HepG2 (cell line): ENCODE measurements at regions not wholly inside any gene's neighbourhood (a gene's known extent, or its start where the extent isn't known, plus 50 kb on each side); places are given as distances from the start of the nearest gene placed in this dataset.

Source experiments
- ATAC-seq: fragments of 200-7000 bp; cut with Tn5 transposase; 3 replicates; pipeline ENCODE4 v1.9.1; 2020; ENCODE audit warnings: mild to moderate bottlenecking, moderate library complexity
- BruUV-seq: library from RNA; stranded (reverse); fragments of 400-500 nt; replicated peaks from 2 replicates; lab custom pipeline; 2021; lab: Mats Ljungman, UMichigan
- CTCF ChIA-PET: fragments of 300-600 bp; formaldehyde crosslinking; extraction: SDS; loops from one replicate; lab custom pipeline; 2021; ENCODE audit warnings: low total read pairs, inconsistent platforms, low intra/inter-chr PET ratio; lab: Yijun Ruan, JAX
- POLR2A ChIA-PET: fragments of 350-600 bp; sonication (Branson Sonifier 250); formaldehyde crosslinking; loops from one replicate; lab custom pipeline; 2020; ENCODE audit warnings: antibody characterized with exemption, inconsistent platforms; lab: Yijun Ruan, JAX
- DNase-seq: peaks from one replicate; pipeline ENCODE4 v3.0.0-alpha.2; 2015; ENCODE audit warnings: low spot score
- FAIRE-seq: peaks from 3 replicates; lab custom pipeline; 2011; peaks lifted over from hg19 to GRCh38; lab: Jason Lieb, UNC
- H2AFZ ChIP-seq: one replicate; pipeline ENCODE4 v1.6.1; 2011; ENCODE audit warnings: low read length, inconsistent platforms
- H3K27ac ChIP-seq: fragments of 300-600 bp; 3 replicates; pipeline ENCODE4 v1.8.0; 2011; ENCODE audit warnings: mixed run types, mild to moderate bottlenecking, mixed read lengths, low read length, inconsistent platforms; ENCODE audit not compliant: insufficient read depth; ENCODE audit errors: extremely low read length
- H3K27me3 ChIP-seq, 2 experiments: fragments of 200-600 bp in 1 of 2; 2 replicates in 1 of 2; 3 replicates in 1 of 2; pipeline versions ENCODE4 v1.6.0 to v1.8.0; 2011; ENCODE audit warnings: low read length in 2 of 2, mild to moderate bottlenecking in 2 of 2, moderate library complexity in 2 of 2, inconsistent platforms in 1 of 2; ENCODE audit not compliant: insufficient read depth in 2 of 2, control insufficient read depth in 1 of 2
- H3K36me3 ChIP-seq, 2 experiments: fragments of 200-600 bp in 1 of 2; replicated peaks in 1 of 2; 2 replicates in 1 of 2; 3 replicates in 1 of 2; pipeline versions ENCODE4 v1.5.1 to v1.8.0; 2011; ENCODE audit warnings: low read length in 2 of 2, inconsistent platforms in 1 of 2; ENCODE audit not compliant: insufficient read depth in 2 of 2, control insufficient read depth in 1 of 2
- H3K4me1 ChIP-seq: 2 replicates; pipeline ENCODE4 v1.5.1; 2012; ENCODE audit warnings: low read length, inconsistent platforms; ENCODE audit not compliant: insufficient read depth
- H3K4me2 ChIP-seq: 2 replicates; pipeline ENCODE4 v1.6.0; 2011; ENCODE audit warnings: low read depth, low read length, inconsistent platforms
- H3K4me3 ChIP-seq, 3 experiments: fragments of 200-600 bp in 1 of 3; sonication (generic), shearing (Covaris generic) in 1 of 3; replicated peaks in 1 of 3; 2 replicates each; pipeline ENCODE4 v1.5.1; 2011 to 2016; ENCODE audit warnings: low read length in 3 of 3, inconsistent platforms in 2 of 3, low read depth in 2 of 3, mild to moderate bottlenecking in 2 of 3, control low read depth in 1 of 3, mixed read lengths in 1 of 3; ENCODE audit not compliant: insufficient read depth in 1 of 3
- H3K79me2 ChIP-seq: one replicate; pipeline ENCODE4 v1.6.1; 2011; ENCODE audit warnings: low read length, inconsistent platforms; ENCODE audit not compliant: insufficient read depth
- H3K9ac ChIP-seq: 2 replicates; pipeline ENCODE4 v1.6.0; 2011; ENCODE audit warnings: mild to moderate bottlenecking, low read depth, low read length, inconsistent platforms; ENCODE audit not compliant: insufficient read depth
- H3K9me3 ChIP-seq: 2 replicates; pipeline ENCODE4 v1.5.1; 2012; ENCODE audit warnings: mild to moderate bottlenecking, low read length
- H4K20me1 ChIP-seq: 2 replicates; pipeline ENCODE4 v1.6.0; 2011; ENCODE audit warnings: inconsistent platforms, mild to moderate bottlenecking, low read length, moderate library complexity; ENCODE audit not compliant: insufficient read depth
- CBFB ChIP-seq: sonication (generic); formaldehyde crosslinking; IDR thresholded peaks from 2 replicates; pipeline ENCODE4 v1.4.0; 2020; ENCODE audit warnings: missing genetic modification reagents
- ELF4 ChIP-seq: sonication (generic); formaldehyde crosslinking; IDR thresholded peaks from 2 replicates; pipeline ENCODE4 v1.5.0; 2020; ENCODE audit warnings: missing genetic modification reagents, mild to moderate bottlenecking, moderate library complexity, borderline replicate concordance
- ONECUT2 ChIP-seq: sonication (generic); formaldehyde crosslinking; IDR thresholded peaks from 2 replicates; pipeline ENCODE4 v1.4.0; 2020; ENCODE audit warnings: missing genetic modification reagents
- SMARCE1 ChIP-seq: fragments of 450-650 bp; IDR thresholded peaks from 2 replicates; pipeline ENCODE4 v1.6.1; 2017; ENCODE audit warnings: borderline replicate concordance
- ZBTB42 ChIP-seq: sonication (generic); formaldehyde crosslinking; IDR thresholded peaks from 2 replicates; pipeline ENCODE4 v1.5.0; 2020; ENCODE audit warnings: mild to moderate bottlenecking, missing genetic modification reagents
- ZFP36L1 ChIP-seq: sonication (generic); formaldehyde crosslinking; IDR thresholded peaks from 2 replicates; pipeline ENCODE4 v1.8.0; 2022; ENCODE audit warnings: mild to moderate bottlenecking, missing genetic modification reagents, moderate library complexity
- ZNF441 ChIP-seq: sonication (generic); formaldehyde crosslinking; IDR thresholded peaks from 2 replicates; pipeline ENCODE4 v1.7.0; 2021; ENCODE audit warnings: missing genetic modification reagents, borderline replicate concordance
- ZNF556 ChIP-seq: sonication (generic); formaldehyde crosslinking; IDR thresholded peaks from 2 replicates; pipeline ENCODE4 v1.4.0; 2020; ENCODE audit warnings: mild to moderate bottlenecking, missing genetic modification reagents, borderline replicate concordance
- ZNF564 ChIP-seq: sonication (generic); formaldehyde crosslinking; IDR thresholded peaks from 2 replicates; pipeline ENCODE4 v1.8.1; 2023; ENCODE audit warnings: mild to moderate bottlenecking, missing genetic modification reagents
- ZNF772 ChIP-seq: sonication (generic); formaldehyde crosslinking; IDR thresholded peaks from 2 replicates; pipeline ENCODE4 v1.5.0; 2020; ENCODE audit warnings: mild to moderate bottlenecking, missing genetic modification reagents
- ZZZ3 ChIP-seq: sonication (generic); formaldehyde crosslinking; IDR thresholded peaks from 2 replicates; pipeline ENCODE4 v1.4.0; 2020; ENCODE audit warnings: missing genetic modification reagents, mild to moderate bottlenecking, borderline replicate concordance
- WGBS: methylation state at CpG from one replicate; pipeline ENCODE4 v1.1.6; 2017; ENCODE audit warnings: low lambda C conversion rate; 5-methylcytosine and 5-hydroxymethylcytosine counted together
- in situ Hi-C: cut with HindIII; loops from 2 replicates; pipeline ENCODE4 v1.10.0; 2017; ENCODE audit warnings: low pct_unique_long_range_greater_than_20kb; ENCODE audit not compliant: extremely low pct_ligation_motif_present
- intact Hi-C: fragments of 100-400 bp; cut with micrococcal nuclease; formaldehyde crosslinking; loops from one replicate; pipeline ENCODE4 v1.10.0; 2022; ENCODE audit not compliant: unreplicated experiment
- TF ChIP-seq, protein P1 (sequence below): sonication (generic); formaldehyde crosslinking; IDR thresholded peaks from 2 replicates; pipeline ENCODE4 v1.4.0; 2020; ENCODE audit warnings: mild to moderate bottlenecking, missing genetic modification reagents
- TF ChIP-seq, protein P2 (sequence below): sonication (generic); formaldehyde crosslinking; IDR thresholded peaks from 2 replicates; pipeline ENCODE4 v1.8.0; 2022; ENCODE audit warnings: low read depth, missing genetic modification reagents

DNA sequence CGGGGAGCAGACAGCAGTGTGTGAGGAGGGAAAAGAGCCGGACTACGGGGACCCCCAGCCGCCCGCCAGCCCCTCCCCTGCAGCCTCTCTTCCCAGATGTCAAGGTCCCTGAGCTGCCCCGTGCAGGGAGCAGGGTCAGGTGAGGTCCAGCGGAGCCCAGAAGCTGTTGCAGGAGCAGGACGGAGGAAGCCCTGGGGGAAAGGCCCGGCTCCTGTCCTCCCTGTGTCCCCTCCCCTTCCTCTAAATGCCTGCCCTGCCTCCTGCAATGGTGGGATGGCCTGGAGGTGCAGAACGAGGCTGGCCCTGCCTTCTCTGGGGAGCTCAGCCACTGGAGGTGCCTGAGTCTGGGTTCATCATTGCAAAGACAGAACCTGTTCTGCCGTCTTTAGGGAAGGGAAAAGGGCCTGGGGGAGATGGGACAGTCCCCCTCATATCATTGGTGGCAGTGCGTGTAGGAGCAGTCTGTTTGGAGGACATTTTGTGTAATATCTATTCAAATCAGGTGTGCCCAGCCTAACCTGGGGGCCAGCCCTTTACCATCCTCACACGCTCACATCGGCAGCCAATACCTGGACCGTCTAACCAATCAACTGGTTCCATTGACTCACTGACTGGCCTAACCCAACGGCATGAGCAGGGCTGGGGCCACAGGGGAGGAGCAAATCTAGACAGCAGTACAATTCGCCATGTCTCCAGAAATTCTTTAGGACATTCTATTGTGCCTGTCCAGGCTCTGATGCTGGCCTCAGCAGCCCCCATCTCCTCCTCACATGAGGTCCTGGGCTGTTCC, 364.1 kb upstream of the SFSWAP start (continued):
- TF ChIP-seq, protein P1, sequence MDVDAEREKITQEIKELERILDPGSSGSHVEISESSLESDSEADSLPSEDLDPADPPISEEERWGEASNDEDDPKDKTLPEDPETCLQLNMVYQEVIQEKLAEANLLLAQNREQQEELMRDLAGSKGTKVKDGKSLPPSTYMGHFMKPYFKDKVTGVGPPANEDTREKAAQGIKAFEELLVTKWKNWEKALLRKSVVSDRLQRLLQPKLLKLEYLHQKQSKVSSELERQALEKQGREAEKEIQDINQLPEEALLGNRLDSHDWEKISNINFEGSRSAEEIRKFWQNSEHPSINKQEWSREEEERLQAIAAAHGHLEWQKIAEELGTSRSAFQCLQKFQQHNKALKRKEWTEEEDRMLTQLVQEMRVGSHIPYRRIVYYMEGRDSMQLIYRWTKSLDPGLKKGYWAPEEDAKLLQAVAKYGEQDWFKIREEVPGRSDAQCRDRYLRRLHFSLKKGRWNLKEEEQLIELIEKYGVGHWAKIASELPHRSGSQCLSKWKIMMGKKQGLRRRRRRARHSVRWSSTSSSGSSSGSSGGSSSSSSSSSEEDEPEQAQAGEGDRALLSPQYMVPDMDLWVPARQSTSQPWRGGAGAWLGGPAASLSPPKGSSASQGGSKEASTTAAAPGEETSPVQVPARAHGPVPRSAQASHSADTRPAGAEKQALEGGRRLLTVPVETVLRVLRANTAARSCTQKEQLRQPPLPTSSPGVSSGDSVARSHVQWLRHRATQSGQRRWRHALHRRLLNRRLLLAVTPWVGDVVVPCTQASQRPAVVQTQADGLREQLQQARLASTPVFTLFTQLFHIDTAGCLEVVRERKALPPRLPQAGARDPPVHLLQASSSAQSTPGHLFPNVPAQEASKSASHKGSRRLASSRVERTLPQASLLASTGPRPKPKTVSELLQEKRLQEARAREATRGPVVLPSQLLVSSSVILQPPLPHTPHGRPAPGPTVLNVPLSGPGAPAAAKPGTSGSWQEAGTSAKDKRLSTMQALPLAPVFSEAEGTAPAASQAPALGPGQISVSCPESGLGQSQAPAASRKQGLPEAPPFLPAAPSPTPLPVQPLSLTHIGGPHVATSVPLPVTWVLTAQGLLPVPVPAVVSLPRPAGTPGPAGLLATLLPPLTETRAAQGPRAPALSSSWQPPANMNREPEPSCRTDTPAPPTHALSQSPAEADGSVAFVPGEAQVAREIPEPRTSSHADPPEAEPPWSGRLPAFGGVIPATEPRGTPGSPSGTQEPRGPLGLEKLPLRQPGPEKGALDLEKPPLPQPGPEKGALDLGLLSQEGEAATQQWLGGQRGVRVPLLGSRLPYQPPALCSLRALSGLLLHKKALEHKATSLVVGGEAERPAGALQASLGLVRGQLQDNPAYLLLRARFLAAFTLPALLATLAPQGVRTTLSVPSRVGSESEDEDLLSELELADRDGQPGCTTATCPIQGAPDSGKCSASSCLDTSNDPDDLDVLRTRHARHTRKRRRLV = no peak
- TF ChIP-seq ZNF564 (CRISPR knock-in tag) = no peak
- TF ChIP-seq, all 625 proteins: peak for 0

DNA sequence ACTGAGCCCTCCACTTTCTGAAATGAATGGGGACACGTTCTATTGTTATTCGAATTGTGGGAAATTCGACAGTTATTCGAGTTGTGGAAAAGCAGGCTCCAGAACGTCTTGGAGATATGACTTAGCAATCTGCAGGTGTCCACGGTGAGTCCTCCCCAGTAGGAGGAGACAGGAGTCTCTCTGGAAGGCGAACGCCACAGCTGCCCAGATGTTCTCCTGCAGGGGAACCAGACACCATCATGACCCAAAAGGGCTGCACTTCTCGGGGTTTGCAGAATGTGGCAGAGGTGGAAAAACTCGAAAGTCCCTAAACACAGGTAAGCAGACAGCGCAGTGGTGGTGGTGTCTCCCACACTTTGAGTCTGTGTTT, 363.6 kb upstream of the SFSWAP start:
- no peak for TF ChIP-seq ZFP36L1
- no peak for TF ChIP-seq CBFB
- no peak for TF ChIP-seq SMARCE1
- TF ChIP-seq, protein P2, sequence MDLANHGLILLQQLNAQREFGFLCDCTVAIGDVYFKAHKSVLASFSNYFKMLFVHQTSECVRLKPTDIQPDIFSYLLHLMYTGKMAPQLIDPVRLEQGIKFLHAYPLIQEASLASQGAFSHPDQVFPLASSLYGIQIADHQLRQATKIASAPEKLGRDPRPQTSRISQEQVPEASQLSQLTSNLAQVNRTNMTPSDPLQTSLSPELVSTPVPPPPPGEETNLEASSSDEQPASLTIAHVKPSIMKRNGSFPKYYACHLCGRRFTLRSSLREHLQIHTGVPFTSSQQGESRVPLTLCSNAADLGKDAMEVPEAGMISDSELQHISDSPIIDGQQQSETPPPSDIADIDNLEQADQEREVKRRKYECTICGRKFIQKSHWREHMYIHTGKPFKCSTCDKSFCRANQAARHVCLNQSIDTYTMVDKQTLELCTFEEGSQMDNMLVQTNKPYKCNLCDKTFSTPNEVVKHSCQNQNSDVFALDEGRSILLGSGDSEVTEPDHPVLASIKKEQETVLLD = no peak
- TF ChIP-seq ZNF441 = no peak
- TF ChIP-seq ZZZ3 (CRISPR knock-in tag) = no peak
- no peak for TF ChIP-seq ZNF556 (CRISPR knock-in tag)
- no peak for TF ChIP-seq ONECUT2 (CRISPR knock-in tag)
- TF ChIP-seq ELF4 (CRISPR knock-in tag) = no peak
- TF ChIP-seq ZNF772 (CRISPR knock-in tag) = no peak
- TF ChIP-seq ZBTB42 = no peak
- Histone ChIP-seq H3K4me3 (no peak overlapping the region), H3K9ac (no peak overlapping the region), H3K79me2 (no peaks in the 10 kb centered on the region), H3K27me3 (peaks cover 3 to 19% of the 10 kb centered on the region in 2 experiments; a peak in 4 of 5 replicates), H2AFZ (no peak overlapping the region), H3K4me1 (no peaks in the 10 kb centered on the region), H3K9me3 (no peaks in the 10 kb centered on the region), H3K4me2 (no peak overlapping the region), H3K36me3 (no peaks in the 10 kb centered on the region), H4K20me1 (no peaks in the 10 kb centered on the region), H3K27ac (no peak overlapping the region)
- intact Hi-C loops (loop anchor here (5.0 kb wide), 1 partner anchor 275 kb away; no protein-coding TSS in a partner anchor), in situ Hi-C loops (no loop called here)
- WGBS = 3% methylated on average over 8 of the region's 11 CpGs
- no TSS peak for BruUV-seq
- DNase-seq = no peak
- ChIA-PET POLR2A (no interaction called here), CTCF (no interaction called here)
- no peak for ATAC-seq
- FAIRE-seq = no peak
